Esophagus muscularis mucosa (tissue), 4 donors: ENCODE measurements at regions not wholly inside any gene's neighbourhood (a gene's known extent, or its start where the extent isn't known, plus 50 kb on each side); places are given as distances from the start of the nearest gene placed in this dataset.
A peak's percentile ranks its signal among the peaks of the same experiment; 100 is the strongest.

ENCODE experiments used
- DNase-seq: peaks from one replicate; pipeline ENCODE4 v3.0.0-alpha.2; 2017; ENCODE audit errors: extremely low spot score
- H3K27ac ChIP-seq, 4 donors: fragments of 200-600 bp; sonication (generic); replicated peaks in 1 of 4; 1 replicate in 3 of 4; 2 replicates in 1 of 4; pipeline ENCODE4 v1.5.1; 2016 to 2019; ENCODE audit warnings: mild to moderate bottlenecking in 1 of 4
- H3K27me3 ChIP-seq, 4 donors: fragments of 200-600 bp; sonication (generic); one replicate each; pipeline versions ENCODE4 v1.5.1 to v1.6.0; 2016 to 2019
- H3K36me3 ChIP-seq, 4 donors: fragments of 200-600 bp; sonication (generic); one replicate each; pipeline ENCODE4 v1.5.1; 2016 to 2019
- H3K4me1 ChIP-seq, 4 donors: fragments of 200-600 bp; sonication (generic); one replicate each; pipeline ENCODE4 v1.5.1; 2016 to 2019
- H3K4me3 ChIP-seq, 4 donors: fragments of 200-600 bp; sonication (generic); 1 replicate in 2 of 4; 2 replicates in 2 of 4; pipeline ENCODE4 v1.5.1; 2016 to 2019; ENCODE audit warnings: mild to moderate bottlenecking in 4 of 4, moderate library complexity in 1 of 4
- H3K9me3 ChIP-seq, 4 donors: fragments of 200-600 bp; sonication (generic); 1 replicate in 3 of 4; 2 replicates in 1 of 4; pipeline ENCODE4 v1.5.1; 2016 to 2019
- CTCF ChIP-seq, 3 experiments: fragments of 200-600 bp in 2 of 3; fragments of 450-650 bp in 1 of 3; sonication (generic) in 2 of 3; IDR thresholded peaks; one replicate each; pipeline ENCODE4 v1.5.1; 2017 to 2019; ENCODE audit warnings: antibody characterized with exemption in 3 of 3, mild to moderate bottlenecking in 2 of 3, moderate library complexity in 1 of 3
- EP300 ChIP-seq: sonication (generic); formaldehyde crosslinking; IDR thresholded peaks from one replicate; pipeline ENCODE4 v1.6.1; 2017; ENCODE audit warnings: antibody characterized with exemption
- POLR2A ChIP-seq: fragments of 450-650 bp; IDR thresholded peaks from one replicate; pipeline ENCODE4 v1.6.1; 2017; ENCODE audit warnings: antibody characterized with exemption, moderate library complexity, mild to moderate bottlenecking, low read depth
- POLR2AphosphoS5 ChIP-seq, 2 donors: sonication (generic); formaldehyde crosslinking; IDR thresholded peaks; one replicate each; pipeline ENCODE4 v1.6.1; 2017; ENCODE audit warnings: antibody characterized with exemption in 2 of 2
- WGBS: methylation state at CpG from one replicate; pipeline ENCODE4 v1.1.5; 2018; 5-methylcytosine and 5-hydroxymethylcytosine counted together
- intact Hi-C: fragments of 100-400 bp; cut with DNase I; formaldehyde crosslinking; loops from one replicate; pipeline ENCODE4 v1.15.1; 2023

GRCh38 chr3:43817064-43817463 lies 126.3 kb downstream of the ABHD5 start:
- H3K9me3 ChIP-seq, result no peaks in the 10 kb centered on the region
- H3K4me1 ChIP-seq, result no peaks in the 10 kb centered on the region
- no peaks in the 10 kb centered on the region for H3K27me3 ChIP-seq
- no peaks in the 10 kb centered on the region for H3K36me3 ChIP-seq
- no peak overlapping the region for H3K4me3 ChIP-seq
- no peak for TF ChIP-seq POLR2AphosphoS5 (IDR thresholded peaks at IDR 0.05)
- TF ChIP-seq POLR2A, result no peak
- TF ChIP-seq CTCF (IDR thresholded peaks at IDR 0.05), result no peak
- 91% methylated on average over 2 of the region's 2 CpGs for WGBS
- intact Hi-C loops, result no loop called here
- peak; percentile 90 for DNase-seq
- H3K27ac ChIP-seq, result no peak overlapping the region

GRCh38 chr3:43817825-43818224 lies 127.1 kb downstream of the ABHD5 start:
- H3K27ac ChIP-seq, result no peak overlapping the region
- intact Hi-C loops, result no loop called here
- no peaks in the 10 kb centered on the region for H3K36me3 ChIP-seq
- no peak overlapping the region for H3K4me3 ChIP-seq
- no peaks in the 10 kb centered on the region for H3K4me1 ChIP-seq
- TF ChIP-seq EP300 (no peak), POLR2AphosphoS5 (IDR thresholded peaks at IDR 0.05) (no peak)
- DNase-seq, result peak; percentile 64
- 80% methylated on average over 2 of the region's 2 CpGs for WGBS
- H3K27me3 ChIP-seq, result no peaks in the 10 kb centered on the region
- no peaks in the 10 kb centered on the region for H3K9me3 ChIP-seq

GRCh38 chr3:43818229-43818628 lies 127.5 kb downstream of the ABHD5 start:
- DNase-seq, result peak; percentile 45
- Histone ChIP-seq H3K4me1 (no peaks in the 10 kb centered on the region), H3K4me3 (no peak overlapping the region), H3K9me3 (no peaks in the 10 kb centered on the region), H3K36me3 (no peaks in the 10 kb centered on the region), H3K27ac (no peak overlapping the region), H3K27me3 (no peaks in the 10 kb centered on the region)
- intact Hi-C loops, result no loop called here
- TF ChIP-seq EP300 (no peak), CTCF (IDR thresholded peaks at IDR 0.05) (no peak), POLR2A (no peak), POLR2AphosphoS5 (IDR thresholded peaks at IDR 0.05) (no peak)

GRCh38 chr3:43838009-43838758 lies 147.4 kb downstream of the ABHD5 start:
- Histone ChIP-seq H3K4me1 (no peaks in the 10 kb centered on the region), H3K27me3 (peaks cover 0 to 4% (median 0%) of the 10 kb centered on the region in 4 donors), H3K4me3 (no peak overlapping the region), H3K9me3 (peaks cover 0 to 25% (median 7%) of the 10 kb centered on the region in 4 donors), H3K36me3 (no peaks in the 10 kb centered on the region), H3K27ac (no peak overlapping the region)
- intact Hi-C loops, result no loop called here
- TF ChIP-seq EP300 (no peak), CTCF (IDR thresholded peaks at IDR 0.05) (no peak), POLR2A (no peak), POLR2AphosphoS5 (IDR thresholded peaks at IDR 0.05) (no peak)
- no peak for DNase-seq
- 25% methylated on average over 2 of the region's 2 CpGs for WGBS

- DNase-seq, result no peak
- Histone ChIP-seq H3K36me3 (no peaks in the 10 kb centered on the region), H3K9me3 (peaks cover 0 to 25% (median 7%) of the 10 kb centered on the region in 4 donors), H3K4me3 (no peak overlapping the region), H3K4me1 (no peaks in the 10 kb centered on the region), H3K27me3 (peaks cover 0 to 4% (median 0%) of the 10 kb centered on the region in 4 donors), H3K27ac (no peak overlapping the region)
- intact Hi-C loops, result no loop called here
- WGBS, result 89% methylated on average over 1 of the region's 1 CpG
- no peak for TF ChIP-seq POLR2AphosphoS5 (IDR thresholded peaks at IDR 0.05)
- no peak for TF ChIP-seq CTCF (IDR thresholded peaks at IDR 0.05)
- TF ChIP-seq POLR2A, result no peak
- TF ChIP-seq EP300, result no peak
Observed at GRCh38 chr3:43838877-43839276, 148.1 kb downstream of the ABHD5 start.
